ENCODE measurements at regions not wholly inside any gene's neighbourhood (a gene's known extent, or its start where the extent isn't known, plus 50 kb on each side); places are given as distances from the start of the nearest gene placed in this dataset.

GRCh38 chr10:52440612-52441285 is 126.7 kb downstream of the DKK1 start:
- Histone ChIP-seq H3K4me3 (ENCODE audit: low read depth, low read length) (no peak overlapping the region), H3K36me3 (ENCODE audit: control insufficient read depth, insufficient read depth, low read length) (no peaks in the 10 kb centered on the region), H3K4me1 (ENCODE audit: control insufficient read depth, insufficient read depth, low read length) (peaks cover 9% of the 10 kb centered on the region; the same call in 1 of the 2 replicates), H3K9me3 (ENCODE audit: control insufficient read depth, insufficient read depth, low read depth, low read length) (no peaks in the 10 kb centered on the region), H3K27me3 (ENCODE audit: control insufficient read depth, insufficient read depth, low read length) (no peaks in the 10 kb centered on the region), H3K27ac (ENCODE audit: low read depth, low read length) (no peak overlapping the region), H3K9ac (ENCODE audit: low read length) (no peak overlapping the region)

GRCh38 chr10:52442576-52442975 is 128.5 kb downstream of the DKK1 start:
- H3K9me3 ChIP-seq (ENCODE audit: control insufficient read depth, insufficient read depth, low read depth, low read length), result no peaks in the 10 kb centered on the region
- H3K36me3 ChIP-seq (ENCODE audit: control insufficient read depth, insufficient read depth, low read length), result no peaks in the 10 kb centered on the region
- H3K27ac ChIP-seq (ENCODE audit: low read depth, low read length), result no peak overlapping the region
- H3K9ac ChIP-seq (ENCODE audit: low read length), result no peak overlapping the region
- peaks cover 16% of the 10 kb centered on the region; the same call in 1 of the 2 replicates for H3K4me1 ChIP-seq (ENCODE audit: control insufficient read depth, insufficient read depth, low read length)
- H3K4me3 ChIP-seq (ENCODE audit: low read depth, low read length), result no peak overlapping the region
- no peaks in the 10 kb centered on the region for H3K27me3 ChIP-seq (ENCODE audit: control insufficient read depth, insufficient read depth, low read length)

DNA sequence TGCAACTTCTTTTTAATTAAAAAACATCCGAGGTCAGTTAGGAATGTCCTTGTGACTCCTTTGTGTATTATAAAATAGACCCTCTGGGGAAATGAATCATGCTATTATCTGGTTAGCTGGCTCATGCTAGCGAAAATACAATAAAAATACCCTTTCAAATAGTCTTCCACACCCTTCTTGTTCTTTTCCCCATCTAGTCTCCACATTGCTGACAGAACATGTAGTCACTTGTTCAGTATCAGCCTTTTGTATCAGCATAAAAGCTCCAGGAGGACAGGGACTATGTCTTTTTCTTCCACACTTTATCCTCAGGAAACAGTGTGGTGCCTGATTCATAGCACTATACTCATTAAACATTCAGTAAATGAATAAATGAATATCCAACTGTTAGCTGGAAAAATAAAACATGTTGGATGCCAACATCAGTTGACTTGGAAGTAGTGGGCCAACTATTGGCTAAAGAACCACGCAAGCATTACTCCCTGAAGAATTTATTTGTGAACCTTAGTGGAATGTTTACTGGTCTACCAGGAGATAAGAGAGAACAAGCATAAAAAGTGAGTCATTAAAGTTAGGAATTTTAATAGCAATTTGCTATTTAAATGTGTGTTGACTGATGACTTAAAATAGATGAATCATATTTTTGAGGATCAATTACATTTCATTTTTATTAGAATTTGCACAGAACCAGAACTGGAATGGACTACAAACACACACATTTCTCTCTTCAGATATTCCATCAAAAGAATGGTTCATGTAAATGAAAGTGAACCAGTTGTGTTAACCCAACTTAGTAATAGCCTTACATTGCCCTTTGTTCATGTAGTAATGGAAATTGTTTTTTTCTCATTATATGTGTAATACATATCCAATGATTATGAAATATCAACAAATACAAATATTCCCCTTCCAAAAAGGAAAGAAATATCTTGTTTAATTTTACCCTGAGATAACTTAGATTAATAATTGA is 129.6 kb downstream of the DKK1 start:
- H3K4me1 ChIP-seq (ENCODE audit: control insufficient read depth, insufficient read depth, low read length), result peaks cover 16% of the 10 kb centered on the region; the same call in 1 of the 2 replicates
- H3K27me3 ChIP-seq (ENCODE audit: control insufficient read depth, insufficient read depth, low read length), result no peaks in the 10 kb centered on the region
- no peaks in the 10 kb centered on the region for H3K9me3 ChIP-seq (ENCODE audit: control insufficient read depth, insufficient read depth, low read depth, low read length)
- H3K36me3 ChIP-seq (ENCODE audit: control insufficient read depth, insufficient read depth, low read length), result no peaks in the 10 kb centered on the region
- no peak overlapping the region for H3K4me3 ChIP-seq (ENCODE audit: low read depth, low read length)
- H3K9ac ChIP-seq (ENCODE audit: low read length), result no peak overlapping the region
- H3K27ac ChIP-seq (ENCODE audit: low read depth, low read length), result no peak overlapping the region

- Histone ChIP-seq H3K4me3 (ENCODE audit: low read depth, low read length) (no peak overlapping the region), H3K27me3 (ENCODE audit: control insufficient read depth, insufficient read depth, low read length) (no peaks in the 10 kb centered on the region), H3K36me3 (ENCODE audit: control insufficient read depth, insufficient read depth, low read length) (no peaks in the 10 kb centered on the region), H3K27ac (ENCODE audit: low read depth, low read length) (no peak overlapping the region), H3K9ac (ENCODE audit: low read length) (no peak overlapping the region), H3K4me1 (ENCODE audit: control insufficient read depth, insufficient read depth, low read length) (peaks cover 17% of the 10 kb centered on the region; the same call in 1 of the 2 replicates), H3K9me3 (ENCODE audit: control insufficient read depth, insufficient read depth, low read depth, low read length) (no peaks in the 10 kb centered on the region)
These were observed 132.3 kb downstream of the DKK1 start for GRCh38 chr10:52446391-52446790.

DNA sequence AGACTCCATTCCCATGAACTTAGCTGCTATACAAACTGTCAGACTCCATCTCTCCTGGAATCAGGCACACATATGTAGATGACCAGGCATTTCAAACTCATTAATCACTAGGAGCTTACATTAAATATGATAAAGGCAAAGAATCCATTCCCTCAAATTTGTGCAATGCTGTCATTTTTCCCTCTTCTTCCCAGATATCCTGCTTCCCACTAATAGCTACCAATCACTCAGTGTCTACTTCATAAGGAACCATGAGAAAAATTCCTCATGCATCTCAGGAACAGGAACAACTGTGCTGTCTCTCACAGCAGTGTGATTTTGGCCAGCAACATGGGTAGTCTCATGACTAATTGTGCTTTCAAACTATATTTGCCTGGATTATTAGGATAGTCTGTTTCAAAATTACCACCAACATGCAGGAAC is 133.9 kb downstream of the DKK1 start:
- Histone ChIP-seq H3K9ac (ENCODE audit: low read length) (no peak overlapping the region), H3K4me1 (ENCODE audit: control insufficient read depth, insufficient read depth, low read length) (peaks cover 33% of the 10 kb centered on the region), H3K27ac (ENCODE audit: low read depth, low read length) (no peak overlapping the region), H3K36me3 (ENCODE audit: control insufficient read depth, insufficient read depth, low read length) (no peaks in the 10 kb centered on the region), H3K27me3 (ENCODE audit: control insufficient read depth, insufficient read depth, low read length) (no peaks in the 10 kb centered on the region), H3K9me3 (ENCODE audit: control insufficient read depth, insufficient read depth, low read depth, low read length) (no peaks in the 10 kb centered on the region), H3K4me3 (ENCODE audit: low read depth, low read length) (no peak overlapping the region)

GRCh38 chr10:52450762-52451291 is 136.7 kb downstream of the DKK1 start:
- Histone ChIP-seq H3K4me3 (ENCODE audit: low read depth, low read length) (no peak overlapping the region), H3K36me3 (ENCODE audit: control insufficient read depth, insufficient read depth, low read length) (no peaks in the 10 kb centered on the region), H3K27ac (ENCODE audit: low read depth, low read length) (no peak overlapping the region), H3K4me1 (ENCODE audit: control insufficient read depth, insufficient read depth, low read length) (peaks cover 35% of the 10 kb centered on the region), H3K27me3 (ENCODE audit: control insufficient read depth, insufficient read depth, low read length) (no peaks in the 10 kb centered on the region), H3K9me3 (ENCODE audit: control insufficient read depth, insufficient read depth, low read depth, low read length) (no peaks in the 10 kb centered on the region), H3K9ac (ENCODE audit: low read length) (no peak overlapping the region)

- H3K27me3 ChIP-seq (ENCODE audit: control insufficient read depth, insufficient read depth, low read length), result no peaks in the 10 kb centered on the region
- H3K9ac ChIP-seq (ENCODE audit: low read length), result no peak overlapping the region
- H3K27ac ChIP-seq (ENCODE audit: low read depth, low read length), result no peak overlapping the region; the same call in 1 of the 2 replicates
- H3K4me3 ChIP-seq (ENCODE audit: low read depth, low read length), result no peak overlapping the region
- H3K9me3 ChIP-seq (ENCODE audit: control insufficient read depth, insufficient read depth, low read depth, low read length), result no peaks in the 10 kb centered on the region
- H3K36me3 ChIP-seq (ENCODE audit: control insufficient read depth, insufficient read depth, low read length), result no peaks in the 10 kb centered on the region
- H3K4me1 ChIP-seq (ENCODE audit: control insufficient read depth, insufficient read depth, low read length), result peaks cover 28% of the 10 kb centered on the region
These were observed 137.7 kb downstream of the DKK1 start for GRCh38 chr10:52451817-52452216.

DNA sequence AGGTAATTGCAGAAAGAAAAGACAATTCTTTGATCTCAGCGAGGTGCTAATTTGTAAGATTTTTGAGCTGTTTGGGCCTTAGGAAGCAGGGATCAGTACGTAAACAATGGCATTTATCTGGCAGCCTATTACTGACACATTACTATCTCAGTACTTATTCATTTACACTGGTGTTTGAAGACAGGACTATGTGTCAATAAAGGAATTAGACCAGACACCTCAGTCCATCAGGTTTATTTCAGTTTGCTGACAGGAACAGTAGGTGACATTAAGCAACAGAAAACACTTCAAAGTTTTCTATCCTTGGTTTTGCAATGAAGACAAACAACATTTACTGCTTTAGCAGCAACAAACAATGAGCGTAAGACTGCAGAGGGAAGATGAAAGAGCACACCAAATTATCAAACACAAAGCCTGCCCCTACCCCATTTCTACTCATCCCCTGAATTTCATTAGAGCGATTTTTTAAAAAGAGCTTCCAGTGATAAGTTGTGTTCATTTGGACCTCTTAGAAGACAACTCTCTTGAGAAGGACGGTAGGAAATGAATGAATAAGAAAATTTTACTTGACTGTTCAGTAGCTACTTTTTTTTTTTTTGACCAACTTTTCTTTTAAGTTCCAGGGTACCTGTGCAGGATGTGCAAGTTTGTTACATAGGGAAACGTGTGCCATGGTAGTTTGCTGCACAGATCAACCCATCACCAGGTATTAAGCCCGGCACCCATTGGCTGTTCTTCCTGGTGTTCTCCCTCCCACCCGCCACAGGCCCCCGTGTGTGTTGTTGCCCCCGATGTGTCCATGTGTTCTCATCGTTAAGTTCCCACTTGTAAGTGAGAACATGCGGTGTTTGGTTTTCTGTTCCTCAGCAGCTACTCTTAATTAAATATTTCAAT is 138.8 kb downstream of the DKK1 start:
- no peaks in the 10 kb centered on the region for H3K9me3 ChIP-seq (ENCODE audit: control insufficient read depth, insufficient read depth, low read depth, low read length)
- no peak overlapping the region for H3K4me3 ChIP-seq (ENCODE audit: low read depth, low read length)
- H3K27me3 ChIP-seq (ENCODE audit: control insufficient read depth, insufficient read depth, low read length), result no peaks in the 10 kb centered on the region
- peaks cover 28% of the 10 kb centered on the region for H3K4me1 ChIP-seq (ENCODE audit: control insufficient read depth, insufficient read depth, low read length)
- H3K9ac ChIP-seq (ENCODE audit: low read length), result no peak overlapping the region
- H3K27ac ChIP-seq (ENCODE audit: low read depth, low read length), result no peak overlapping the region
- no peaks in the 10 kb centered on the region for H3K36me3 ChIP-seq (ENCODE audit: control insufficient read depth, insufficient read depth, low read length)

GRCh38 chr10:52453501-52453900 is 139.4 kb downstream of the DKK1 start:
- no peaks in the 10 kb centered on the region for H3K9me3 ChIP-seq (ENCODE audit: control insufficient read depth, insufficient read depth, low read depth, low read length)
- H3K4me1 ChIP-seq (ENCODE audit: control insufficient read depth, insufficient read depth, low read length), result peaks cover 28% of the 10 kb centered on the region
- no peaks in the 10 kb centered on the region for H3K27me3 ChIP-seq (ENCODE audit: control insufficient read depth, insufficient read depth, low read length)
- H3K4me3 ChIP-seq (ENCODE audit: low read depth, low read length), result no peak overlapping the region
- no peak overlapping the region for H3K27ac ChIP-seq (ENCODE audit: low read depth, low read length)
- H3K9ac ChIP-seq (ENCODE audit: low read length), result no peak overlapping the region
- no peaks in the 10 kb centered on the region for H3K36me3 ChIP-seq (ENCODE audit: control insufficient read depth, insufficient read depth, low read length)

DNA sequence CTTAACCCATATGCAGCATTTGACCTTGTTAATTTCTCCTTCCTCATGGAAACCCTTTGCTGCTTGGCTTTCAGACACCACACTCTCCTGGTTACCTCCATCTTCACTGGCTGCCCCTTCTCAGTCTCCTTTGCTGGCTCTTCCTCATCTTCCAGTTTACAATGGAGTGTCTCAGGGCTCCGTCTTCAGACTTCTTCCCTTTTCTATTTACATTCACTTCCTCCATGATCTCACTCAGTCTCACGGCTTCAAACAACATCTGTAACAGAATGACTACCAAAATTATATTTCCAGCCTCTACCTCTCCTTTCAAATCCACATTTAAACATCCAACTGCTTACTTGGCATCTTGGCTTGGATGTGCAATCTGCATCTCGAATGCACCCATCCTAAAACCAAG is 140.4 kb downstream of the DKK1 start:
- Histone ChIP-seq H3K36me3 (ENCODE audit: control insufficient read depth, insufficient read depth, low read length) (no peaks in the 10 kb centered on the region), H3K9me3 (ENCODE audit: control insufficient read depth, insufficient read depth, low read depth, low read length) (no peaks in the 10 kb centered on the region), H3K27me3 (ENCODE audit: control insufficient read depth, insufficient read depth, low read length) (no peaks in the 10 kb centered on the region), H3K27ac (ENCODE audit: low read depth, low read length) (no peak overlapping the region), H3K4me1 (ENCODE audit: control insufficient read depth, insufficient read depth, low read length) (peaks cover 28% of the 10 kb centered on the region), H3K9ac (ENCODE audit: low read length) (no peak overlapping the region), H3K4me3 (ENCODE audit: low read depth, low read length) (no peak overlapping the region)

All from HUES6 (cell line).